CD14-positive monocyte (primary cell): ENCODE measurements at regions not wholly inside any gene's neighbourhood (a gene's known extent, or its start where the extent isn't known, plus 50 kb on each side); places are given as distances from the start of the nearest gene placed in this dataset.

Experiments
- DNase-seq, 3 donors: peaks; one replicate each; pipeline ENCODE4 v3.0.0-alpha.2; 2011 to 2022
- H2AFZ ChIP-seq: 2 replicates; pipeline ENCODE4 v1.6.0; 2012; ENCODE audit warnings: mild to moderate bottlenecking, low read depth, low read length, inconsistent platforms; ENCODE audit not compliant: insufficient read depth, poor library complexity, severe bottlenecking
- H3K27ac ChIP-seq, 2 donors: 1 replicate in 1 of 2; 2 replicates in 1 of 2; pipeline ENCODE4 v1.5.1; 2012 to 2013; ENCODE audit warnings: low read length in 2 of 2, control low read depth in 1 of 2, inconsistent platforms in 1 of 2, low read depth in 1 of 2, mild to moderate bottlenecking in 1 of 2
- H3K27me3 ChIP-seq, 2 donors: one replicate each; pipeline versions ENCODE4 v1.6.0 to v1.6.1; 2011 to 2013; ENCODE audit warnings: low read length in 2 of 2; ENCODE audit not compliant: control insufficient read depth in 2 of 2, insufficient read depth in 2 of 2
- H3K36me3 ChIP-seq, 2 donors: replicated peaks in 1 of 2; 1 replicate in 1 of 2; 2 replicates in 1 of 2; pipeline versions ENCODE4 v1.5.1 to v1.6.1; 2012 to 2013; ENCODE audit warnings: low read length in 2 of 2, control low read depth in 1 of 2, inconsistent platforms in 1 of 2, mild to moderate bottlenecking in 1 of 2; ENCODE audit not compliant: insufficient read depth in 2 of 2, control insufficient read depth in 1 of 2
- H3K4me1 ChIP-seq, 2 donors: 1 replicate in 1 of 2; 2 replicates in 1 of 2; pipeline versions ENCODE4 v1.5.1 to v1.6.1; 2012 to 2013; ENCODE audit warnings: low read length in 2 of 2, control low read depth in 1 of 2, inconsistent platforms in 1 of 2, mild to moderate bottlenecking in 1 of 2, moderate library complexity in 1 of 2; ENCODE audit not compliant: insufficient read depth in 2 of 2, control insufficient read depth in 1 of 2
- H3K4me2 ChIP-seq: replicated peaks from 2 replicates; pipeline ENCODE3; 2012; ENCODE audit warnings: low read length, moderate library complexity, mild to moderate bottlenecking; ENCODE audit not compliant: poor library complexity, severe bottlenecking; ENCODE audit errors: extremely low read depth
- H3K4me3 ChIP-seq, 3 experiments: fragments of 200-600 bp in 1 of 3; sonication (generic) in 1 of 3; replicated peaks in 1 of 3; 1 replicate in 2 of 3; 2 replicates in 1 of 3; pipeline ENCODE4 v1.5.1; 2011 to 2013; ENCODE audit warnings: low read length in 3 of 3, mild to moderate bottlenecking in 3 of 3, control low read depth in 2 of 3, low read depth in 2 of 3, inconsistent platforms in 1 of 3, moderate library complexity in 1 of 3
- H3K79me2 ChIP-seq: 2 replicates; pipeline ENCODE4 v1.6.0; 2012; ENCODE audit warnings: mild to moderate bottlenecking, control low read depth, inconsistent platforms, low read length, moderate library complexity; ENCODE audit not compliant: insufficient read depth
- H3K9ac ChIP-seq: 2 replicates; pipeline ENCODE4 v1.6.0; 2017; ENCODE audit warnings: low read length, mild to moderate bottlenecking; ENCODE audit not compliant: insufficient read depth, poor library complexity, severe bottlenecking
- H3K9me3 ChIP-seq, 2 donors: replicated peaks in 1 of 2; 1 replicate in 1 of 2; 2 replicates in 1 of 2; pipeline versions ENCODE4 v1.5.1 to v1.6.1; 2012 to 2013; ENCODE audit warnings: low read length in 2 of 2, control low read depth in 1 of 2; ENCODE audit not compliant: control insufficient read depth in 1 of 2, insufficient read depth in 1 of 2
- H4K20me1 ChIP-seq: 2 replicates; pipeline ENCODE4 v1.6.0; 2012; ENCODE audit warnings: mild to moderate bottlenecking, low read length, control low read depth, moderate library complexity; ENCODE audit not compliant: insufficient read depth
- H3K27ac Mint-ChIP-seq, 7 donors: one replicate each; pipeline ENCODE4 v1.8.0; 2020; ENCODE audit warnings: mild to moderate bottlenecking in 7 of 7, mixed read lengths in 7 of 7, moderate library complexity in 6 of 7, inconsistent platforms in 2 of 7
- H3K27me3 Mint-ChIP-seq, 3 donors: one replicate each; pipeline ENCODE4 v1.8.0; 2021 to 2022; ENCODE audit warnings: low read depth in 3 of 3, mild to moderate bottlenecking in 3 of 3, mixed read lengths in 3 of 3, moderate library complexity in 3 of 3, inconsistent platforms in 1 of 3
- H3K36me3 Mint-ChIP-seq, 2 donors: one replicate each; pipeline ENCODE4 v1.8.0; 2020; ENCODE audit warnings: mixed read lengths in 2 of 2, inconsistent platforms in 1 of 2, mild to moderate bottlenecking in 1 of 2
- H3K4me1 Mint-ChIP-seq: one replicate; pipeline ENCODE4 v1.8.0; 2020; ENCODE audit warnings: mild to moderate bottlenecking, mixed read lengths
- H3K4me3 Mint-ChIP-seq, 2 donors: one replicate each; pipeline ENCODE4 v1.8.0; 2020; ENCODE audit warnings: mild to moderate bottlenecking in 2 of 2, mixed read lengths in 2 of 2, moderate library complexity in 1 of 2
- H3K9me3 Mint-ChIP-seq, 7 donors: one replicate each; pipeline ENCODE4 v1.8.0; 2020 to 2022; ENCODE audit warnings: mixed read lengths in 7 of 7, mild to moderate bottlenecking in 6 of 7, moderate library complexity in 6 of 7, inconsistent platforms in 2 of 7
- WGBS: methylation state at CpG from one replicate; pipeline ENCODE4 v1.1.5; 2013; ENCODE audit warnings: missing lambda C conversion rate; ENCODE audit not compliant: insufficient coverage; 5-methylcytosine and 5-hydroxymethylcytosine counted together
- intact Hi-C, 2 donors: fragments of 100-400 bp; cut with micrococcal nuclease; formaldehyde crosslinking; loops; one replicate each; pipeline versions ENCODE4 v1.15.0 to v1.15.1; 2023
- TF ChIP-seq, protein P1 (sequence below): fragments of 200-600 bp; IDR thresholded peaks from one replicate; pipeline ENCODE4 v1.8.0; 2022; ENCODE audit warnings: antibody characterized with exemption, mild to moderate bottlenecking

DNA sequence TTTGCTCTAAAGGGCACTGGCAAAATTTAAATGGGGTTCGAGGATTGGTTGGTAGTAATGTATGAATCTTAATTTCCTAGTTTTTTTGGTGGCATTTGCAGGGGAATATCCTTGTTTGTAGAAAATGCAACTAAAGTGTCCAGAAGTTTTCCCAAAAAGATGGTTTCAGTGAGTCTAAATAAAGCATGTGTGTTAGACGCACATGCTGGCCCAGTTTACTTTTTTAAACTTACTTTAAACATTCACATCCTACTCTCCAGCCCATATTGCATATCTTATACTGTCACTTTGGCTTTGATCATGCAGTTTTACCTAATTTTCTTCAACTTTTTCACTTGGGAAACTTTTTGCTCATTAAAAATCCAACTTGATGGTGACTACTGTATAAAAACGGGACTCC is 744.0 kb upstream of the CELF2 start:
- peaks cover 0 to 4% of the 10 kb centered on the region in 2 donors for H3K9me3 ChIP-seq
- WGBS: 75% methylated on average over 2 of the region's 3 CpGs
- H3K4me1 Mint-ChIP-seq: no peaks in the 10 kb centered on the region
- no peak overlapping the region for H3K9ac ChIP-seq
- intact Hi-C loops: no loop called here
- H3K36me3 Mint-ChIP-seq: no peaks in the 10 kb centered on the region
- no peaks in the 10 kb centered on the region for H3K27me3 ChIP-seq
- no peaks in the 10 kb centered on the region for H4K20me1 ChIP-seq
- DNase-seq: no peak
- no peak overlapping the region for H3K4me3 Mint-ChIP-seq
- H3K27ac ChIP-seq: no peak overlapping the region
- H3K27ac Mint-ChIP-seq: no peak overlapping the region
- no peak overlapping the region for H2AFZ ChIP-seq
- no peaks in the 10 kb centered on the region for H3K4me1 ChIP-seq
- H3K79me2 ChIP-seq: no peaks in the 10 kb centered on the region
- no peaks in the 10 kb centered on the region for H3K36me3 ChIP-seq
- H3K4me3 ChIP-seq: no peak overlapping the region
- TF ChIP-seq, protein P1, sequence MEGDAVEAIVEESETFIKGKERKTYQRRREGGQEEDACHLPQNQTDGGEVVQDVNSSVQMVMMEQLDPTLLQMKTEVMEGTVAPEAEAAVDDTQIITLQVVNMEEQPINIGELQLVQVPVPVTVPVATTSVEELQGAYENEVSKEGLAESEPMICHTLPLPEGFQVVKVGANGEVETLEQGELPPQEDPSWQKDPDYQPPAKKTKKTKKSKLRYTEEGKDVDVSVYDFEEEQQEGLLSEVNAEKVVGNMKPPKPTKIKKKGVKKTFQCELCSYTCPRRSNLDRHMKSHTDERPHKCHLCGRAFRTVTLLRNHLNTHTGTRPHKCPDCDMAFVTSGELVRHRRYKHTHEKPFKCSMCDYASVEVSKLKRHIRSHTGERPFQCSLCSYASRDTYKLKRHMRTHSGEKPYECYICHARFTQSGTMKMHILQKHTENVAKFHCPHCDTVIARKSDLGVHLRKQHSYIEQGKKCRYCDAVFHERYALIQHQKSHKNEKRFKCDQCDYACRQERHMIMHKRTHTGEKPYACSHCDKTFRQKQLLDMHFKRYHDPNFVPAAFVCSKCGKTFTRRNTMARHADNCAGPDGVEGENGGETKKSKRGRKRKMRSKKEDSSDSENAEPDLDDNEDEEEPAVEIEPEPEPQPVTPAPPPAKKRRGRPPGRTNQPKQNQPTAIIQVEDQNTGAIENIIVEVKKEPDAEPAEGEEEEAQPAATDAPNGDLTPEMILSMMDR: no peak
- peaks cover 0 to 22% (median 2%) of the 10 kb centered on the region in 7 donors for H3K9me3 Mint-ChIP-seq
- H3K4me2 ChIP-seq: no peak overlapping the region
- H3K27me3 Mint-ChIP-seq: peaks cover 0 to 2% (median 2%) of the 10 kb centered on the region in 3 donors

DNA sequence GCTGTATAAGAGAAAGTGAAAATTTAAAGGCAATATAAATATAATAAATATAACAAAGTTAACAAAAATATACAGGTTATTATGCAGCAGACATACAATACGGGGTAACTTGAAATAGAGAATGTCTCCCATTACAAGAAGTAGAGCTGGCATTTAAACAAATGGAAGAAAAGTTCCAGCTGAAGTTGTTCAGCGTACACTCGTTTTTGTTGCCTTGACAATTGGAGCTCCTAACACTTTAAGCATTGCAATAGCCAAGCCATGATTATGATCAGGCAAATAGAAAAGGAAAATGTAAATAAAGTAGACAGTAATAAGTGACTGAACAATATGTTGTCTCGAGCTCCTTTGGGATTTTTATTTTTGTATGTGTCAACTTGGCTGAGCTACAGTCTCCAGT is 737.8 kb upstream of the CELF2 start:
- peaks cover 0 to 11% (median 4%) of the 10 kb centered on the region in 7 donors for H3K9me3 Mint-ChIP-seq
- H3K27me3 Mint-ChIP-seq: peaks cover 1 to 2% (median 2%) of the 10 kb centered on the region in 3 donors
- H3K36me3 ChIP-seq: no peaks in the 10 kb centered on the region
- no peaks in the 10 kb centered on the region for H3K27me3 ChIP-seq
- H3K4me1 Mint-ChIP-seq: no peaks in the 10 kb centered on the region
- H3K4me1 ChIP-seq: no peaks in the 10 kb centered on the region
- H3K27ac Mint-ChIP-seq: no peak overlapping the region
- H3K4me2 ChIP-seq: no peak overlapping the region
- H3K9me3 ChIP-seq: peaks cover 0 to 4% of the 10 kb centered on the region in 2 donors
- no peak for DNase-seq
- no peak overlapping the region for H3K27ac ChIP-seq
- no CpG with 5 or more reads among the region's 4 CpGs for WGBS
- H3K4me3 Mint-ChIP-seq: no peak overlapping the region
- no peak overlapping the region for H2AFZ ChIP-seq
- no peaks in the 10 kb centered on the region for H4K20me1 ChIP-seq
- TF ChIP-seq, protein P1: no peak
- H3K9ac ChIP-seq: no peak overlapping the region
- no peak overlapping the region for H3K4me3 ChIP-seq
- H3K79me2 ChIP-seq: no peaks in the 10 kb centered on the region
- H3K36me3 Mint-ChIP-seq: no peaks in the 10 kb centered on the region
- intact Hi-C loops: no loop called here
